Skeletal muscle tissue (tissue), 3 donors: ENCODE measurements at regions not wholly inside any gene's neighbourhood (a gene's known extent, or its start where the extent isn't known, plus 50 kb on each side); places are given as distances from the start of the nearest gene placed in this dataset.

ENCODE experiments used
- H3K27ac ChIP-seq: one replicate; pipeline ENCODE4 v1.7.0; 2013; ENCODE audit warnings: mild to moderate bottlenecking, low read depth, low read length, inconsistent platforms
- H3K27me3 ChIP-seq, 3 donors: one replicate each; pipeline ENCODE4 v1.7.0; 2013; ENCODE audit warnings: low read length in 3 of 3; ENCODE audit not compliant: control insufficient read depth in 3 of 3, insufficient read depth in 3 of 3
- H3K36me3 ChIP-seq, 3 donors: one replicate each; pipeline ENCODE4 v1.7.0; 2013; ENCODE audit warnings: low read length in 3 of 3; ENCODE audit not compliant: control insufficient read depth in 3 of 3, insufficient read depth in 3 of 3
- H3K4me1 ChIP-seq, 3 donors: one replicate each; pipeline ENCODE4 v1.7.0; 2013; ENCODE audit warnings: low read length in 3 of 3, mild to moderate bottlenecking in 3 of 3; ENCODE audit not compliant: control insufficient read depth in 3 of 3, insufficient read depth in 3 of 3
- H3K4me3 ChIP-seq, 3 donors: one replicate each; pipeline ENCODE4 v1.7.0; 2013; ENCODE audit warnings: low read length in 3 of 3
- H3K9ac ChIP-seq, 3 donors: one replicate each; pipeline ENCODE4 v1.7.0; 2013; ENCODE audit warnings: low read length in 3 of 3, mild to moderate bottlenecking in 3 of 3, moderate library complexity in 2 of 3, low read depth in 1 of 3
- H3K9me3 ChIP-seq, 3 donors: one replicate each; pipeline ENCODE4 v1.7.0; 2013; ENCODE audit warnings: low read length in 3 of 3; ENCODE audit not compliant: control insufficient read depth in 3 of 3
- donor health status: Osteomylitis.

- H3K4me1 ChIP-seq = no peaks in the 10 kb centered on the region
- H3K36me3 ChIP-seq = no peaks in the 10 kb centered on the region
- H3K4me3 ChIP-seq = no peak overlapping the region
- H3K27me3 ChIP-seq = no peaks in the 10 kb centered on the region
- H3K27ac ChIP-seq = no peak overlapping the region
- H3K9me3 ChIP-seq = no peaks in the 10 kb centered on the region
- no peak overlapping the region for H3K9ac ChIP-seq
Measured at GRCh38 chr4:65868096-65868824, 198.0 kb upstream of the EPHA5 start.

GRCh38 chr4:65865489-65865888 is 195.2 kb upstream of the EPHA5 start:
- Histone ChIP-seq H3K9ac (no peak overlapping the region), H3K9me3 (no peaks in the 10 kb centered on the region), H3K36me3 (no peaks in the 10 kb centered on the region), H3K4me3 (no peak overlapping the region), H3K27ac (no peak overlapping the region), H3K4me1 (no peaks in the 10 kb centered on the region), H3K27me3 (no peaks in the 10 kb centered on the region)

DNA sequence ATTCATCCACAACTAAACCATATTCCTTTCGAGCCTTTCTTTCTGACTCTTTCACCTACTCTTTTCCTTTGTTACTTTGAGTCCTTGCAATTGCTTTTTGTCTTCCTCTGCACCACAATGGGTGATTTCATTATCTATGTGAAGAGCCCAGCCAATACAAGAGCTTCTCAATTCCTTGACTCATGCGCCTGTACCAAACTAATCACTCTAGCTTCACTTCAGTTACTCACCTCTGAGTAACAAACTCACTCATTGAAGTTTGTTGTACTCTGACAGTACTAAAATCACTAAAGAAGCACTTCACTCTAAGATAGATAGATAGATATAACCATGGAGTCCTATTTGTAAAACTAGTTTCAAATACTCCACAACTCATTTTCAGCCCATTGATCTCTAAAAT is 191.7 kb upstream of the EPHA5 start:
- Histone ChIP-seq H3K4me3 (no peak overlapping the region), H3K9me3 (no peaks in the 10 kb centered on the region), H3K36me3 (no peaks in the 10 kb centered on the region), H3K9ac (no peak overlapping the region), H3K4me1 (no peaks in the 10 kb centered on the region), H3K27ac (no peak overlapping the region), H3K27me3 (no peaks in the 10 kb centered on the region)

DNA sequence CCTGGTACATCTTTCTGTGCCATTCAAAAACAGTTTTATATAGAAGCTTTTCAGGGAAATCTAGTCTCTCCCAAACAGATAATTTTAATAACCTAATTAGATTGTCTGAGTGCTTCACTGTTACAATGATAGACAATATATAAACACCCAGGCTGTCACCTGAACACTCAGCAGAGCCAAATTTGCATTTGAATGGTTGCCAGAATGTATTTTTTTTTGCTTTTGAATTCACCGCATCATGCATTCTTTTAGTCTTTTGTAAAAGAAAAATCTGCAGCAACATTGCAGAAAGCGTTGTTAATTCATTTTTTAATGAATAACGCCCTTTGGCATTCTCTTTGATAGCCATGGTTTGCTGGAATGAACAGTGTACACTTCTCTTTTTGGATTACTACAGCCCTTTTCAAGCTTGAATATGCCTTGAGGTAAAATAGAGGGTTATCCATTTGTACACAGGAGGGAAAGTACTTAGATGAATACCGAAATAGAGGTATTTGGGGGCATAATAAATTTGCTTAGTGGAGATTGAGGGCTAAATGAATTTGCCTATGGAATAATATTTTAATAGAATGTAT is 175.0 kb upstream of the EPHA5 start:
- Histone ChIP-seq H3K9ac (no peak overlapping the region), H3K4me3 (no peak overlapping the region), H3K9me3 (no peaks in the 10 kb centered on the region), H3K36me3 (no peaks in the 10 kb centered on the region), H3K4me1 (no peaks in the 10 kb centered on the region), H3K27ac (no peak overlapping the region), H3K27me3 (no peaks in the 10 kb centered on the region)

GRCh38 chr4:65839164-65839931 is 169.1 kb upstream of the EPHA5 start:
- no peaks in the 10 kb centered on the region for H3K4me1 ChIP-seq
- no peak overlapping the region for H3K27ac ChIP-seq
- H3K9me3 ChIP-seq = no peaks in the 10 kb centered on the region
- no peaks in the 10 kb centered on the region for H3K27me3 ChIP-seq
- H3K36me3 ChIP-seq = no peaks in the 10 kb centered on the region
- H3K4me3 ChIP-seq = no peak overlapping the region
- H3K9ac ChIP-seq = no peak overlapping the region

- Histone ChIP-seq H3K9ac (no peak overlapping the region), H3K27ac (no peak overlapping the region), H3K9me3 (no peaks in the 10 kb centered on the region), H3K36me3 (no peaks in the 10 kb centered on the region), H3K4me3 (no peak overlapping the region), H3K27me3 (no peaks in the 10 kb centered on the region), H3K4me1 (no peaks in the 10 kb centered on the region)
Measured at GRCh38 chr4:65834707-65835106, 164.4 kb upstream of the EPHA5 start.

GRCh38 chr4:65831828-65832227 is 161.5 kb upstream of the EPHA5 start:
- Histone ChIP-seq H3K9me3 (no peaks in the 10 kb centered on the region), H3K27me3 (no peaks in the 10 kb centered on the region), H3K4me1 (no peaks in the 10 kb centered on the region), H3K27ac (no peak overlapping the region), H3K36me3 (no peaks in the 10 kb centered on the region), H3K4me3 (no peak overlapping the region), H3K9ac (no peak overlapping the region)

- Histone ChIP-seq H3K36me3 (no peaks in the 10 kb centered on the region), H3K9me3 (no peaks in the 10 kb centered on the region), H3K27me3 (no peaks in the 10 kb centered on the region)
Measured at GRCh38 chr4:65825116-65825753, 154.9 kb upstream of the EPHA5 start.

GRCh38 chr4:65819192-65819591 is 148.9 kb upstream of the EPHA5 start:
- no peak overlapping the region for H3K4me3 ChIP-seq
- peaks cover 0 to 5% (median 0%) of the 10 kb centered on the region in 3 donors for H3K9me3 ChIP-seq
- no peak overlapping the region for H3K9ac ChIP-seq
- H3K4me1 ChIP-seq = no peaks in the 10 kb centered on the region
- H3K36me3 ChIP-seq = no peaks in the 10 kb centered on the region
- H3K27me3 ChIP-seq = no peaks in the 10 kb centered on the region
- no peak overlapping the region for H3K27ac ChIP-seq

More at GRCh38 chr4:65825116-65825753, 154.9 kb upstream of the EPHA5 start:
- Histone ChIP-seq H3K4me1 (no peaks in the 10 kb centered on the region), H3K9ac (no peak overlapping the region), H3K27ac (no peak overlapping the region), H3K4me3 (no peak overlapping the region)

DNA sequence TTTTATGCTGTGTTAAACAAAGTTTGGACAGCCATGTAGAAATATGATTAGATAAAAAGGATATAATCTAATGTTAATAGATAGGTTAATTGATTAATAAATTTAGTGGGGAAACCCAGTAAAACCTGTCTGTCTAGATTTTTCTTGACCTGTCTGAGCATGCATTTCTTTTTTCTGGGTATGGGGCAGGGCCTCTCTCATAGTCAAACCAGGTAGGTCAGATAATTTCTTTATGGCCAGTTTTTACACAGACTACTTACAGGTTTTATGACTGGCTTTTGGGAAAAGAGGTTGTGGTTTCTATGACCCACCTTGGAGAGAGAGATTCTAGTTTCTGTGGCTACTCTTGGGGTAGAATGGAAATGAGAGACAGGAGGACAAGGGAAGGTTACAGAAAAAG is 135.6 kb upstream of the EPHA5 start:
- no peaks in the 10 kb centered on the region for H3K36me3 ChIP-seq
- H3K9ac ChIP-seq = no peak overlapping the region
- H3K27ac ChIP-seq = no peak overlapping the region
- no peaks in the 10 kb centered on the region for H3K4me1 ChIP-seq
- H3K4me3 ChIP-seq = no peak overlapping the region
- no peaks in the 10 kb centered on the region for H3K9me3 ChIP-seq
- H3K27me3 ChIP-seq = no peaks in the 10 kb centered on the region
